ENCODE measurements at regions not wholly inside any gene's neighbourhood (a gene's known extent, or its start where the extent isn't known, plus 50 kb on each side); places are given as distances from the start of the nearest gene placed in this dataset.

GRCh38 chr3:127456471-127457093 is 134.0 kb downstream of the TPRA1 start:
- H3K27me3 ChIP-seq, result peaks cover 36% of the 10 kb centered on the region
- no peaks in the 10 kb centered on the region for H3K36me3 ChIP-seq (replicated peaks in 1 of 2)
- peak overlapping the region in 1 of 5 donors; percentile 38 for H3K27ac ChIP-seq
- H3K9me3 ChIP-seq (replicated peaks in 1 of 3), result no peaks in the 10 kb centered on the region
- DNase-seq, result peak in 2 of 7 donors; percentile 23 to 36
- intact Hi-C loops (cut with DNase I), result loop anchor here (5.0 to 10.0 kb wide), 5 partner anchors 462 to 932 kb away; partner anchors contain the start of genes CHST13 (in 1 of the 2) and PLXNA1 (in 1 of the 2)
- TF ChIP-seq CTCF (IDR thresholded peaks at IDR 0.05) (no peak), POLR2A (IDR thresholded peaks at IDR 0.05) (no peak)
- WGBS, 4 donors, result 3 to 14% (median 7%) methylated on average over 12 to 24 of the region's 24 CpGs
- peaks cover 6 to 21% of the 10 kb centered on the region in 2 donors for H3K4me1 ChIP-seq (replicated peaks in 1 of 2)
- H3K4me3 ChIP-seq, result no peak overlapping the region

GRCh38 chr3:127455541-127456450 is 134.7 kb downstream of the TPRA1 start:
- Histone ChIP-seq H3K4me3 (peak overlapping the region in 1 of 4 donors; percentile 29), H3K36me3 (replicated peaks in 1 of 2) (no peaks in the 10 kb centered on the region), H3K27ac (no peak overlapping the region), H3K4me1 (replicated peaks in 1 of 2) (peaks cover 6 to 21% of the 10 kb centered on the region in 2 donors), H3K9me3 (replicated peaks in 1 of 3) (no peaks in the 10 kb centered on the region), H3K27me3 (peaks cover 37% of the 10 kb centered on the region)
- 4 to 13% (median 6%) methylated on average over 20 to 67 of the region's 67 CpGs for WGBS, 4 donors
- intact Hi-C loops (cut with DNase I), result loop anchor here (2.0 to 10.0 kb wide), 6 partner anchors 461 to 931 kb away; partner anchors contain the start of genes CHST13 (in 1 of the 2) and PLXNA1 (in 1 of the 2)
- DNase-seq, result peak; percentile 52 to 85 (median 74)
- TF ChIP-seq CTCF (IDR thresholded peaks at IDR 0.05) (peak; percentile 54 to 96 (median 83)), POLR2A (IDR thresholded peaks at IDR 0.05) (no peak)

GRCh38 chr3:127454968-127455367 is 135.6 kb downstream of the TPRA1 start:
- no peak for DNase-seq
- H3K27me3 ChIP-seq, result peaks cover 37% of the 10 kb centered on the region
- H3K4me3 ChIP-seq, result no peak overlapping the region
- TF ChIP-seq POLR2A (IDR thresholded peaks at IDR 0.05), result no peak
- TF ChIP-seq CTCF (IDR thresholded peaks at IDR 0.05), result no peak
- WGBS, 4 donors, result 74 to 85% (median 75%) methylated on average over 7 to 8 of the region's 8 CpGs
- peaks cover 6 to 21% of the 10 kb centered on the region in 2 donors for H3K4me1 ChIP-seq (replicated peaks in 1 of 2)
- H3K27ac ChIP-seq, result no peak overlapping the region
- intact Hi-C loops (cut with DNase I), result loop anchor here (2.0 to 10.0 kb wide), 6 partner anchors 460 to 930 kb away; partner anchors contain the start of genes CHST13 (in 1 of the 2) and PLXNA1 (in 1 of the 2)
- no peaks in the 10 kb centered on the region for H3K9me3 ChIP-seq (replicated peaks in 1 of 3)
- H3K36me3 ChIP-seq (replicated peaks in 1 of 2), result no peaks in the 10 kb centered on the region

GRCh38 chr3:127454051-127454450 is 136.5 kb downstream of the TPRA1 start:
- peaks cover 37% of the 10 kb centered on the region for H3K27me3 ChIP-seq
- peak in 1 of 7 donors; percentile 1 for DNase-seq
- H3K36me3 ChIP-seq (replicated peaks in 1 of 2), result no peaks in the 10 kb centered on the region
- peaks cover 6 to 21% of the 10 kb centered on the region in 2 donors for H3K4me1 ChIP-seq (replicated peaks in 1 of 2)
- H3K27ac ChIP-seq, result no peak overlapping the region
- TF ChIP-seq CTCF (IDR thresholded peaks at IDR 0.05) (no peak), POLR2A (IDR thresholded peaks at IDR 0.05) (no peak)
- WGBS, 4 donors, result 76 to 100% (median 81%) methylated on average over 1 of the region's 1 CpG
- H3K9me3 ChIP-seq (replicated peaks in 1 of 3), result no peaks in the 10 kb centered on the region
- no peak overlapping the region for H3K4me3 ChIP-seq
- intact Hi-C loops (cut with DNase I), result loop anchor here (2.0 to 10.0 kb wide), 5 partner anchors 459 to 929 kb away; partner anchors contain the start of genes CHST13 (in 1 of the 2) and PLXNA1 (in 1 of the 2)
